HG02884 (cell line): ENCODE measurements at regions not wholly inside any gene's neighbourhood (a gene's known extent, or its start where the extent isn't known, plus 50 kb on each side); places are given as distances from the start of the nearest gene placed in this dataset.
A peak's percentile ranks its signal among the peaks of the same experiment; 100 is the strongest.
"Not testable (repeated sequence)": the region's sequence is repeated elsewhere in the genome, so short reads cannot be mapped to it uniquely, and the experiment has no call there.

Source experiments
- ATAC-seq: cut with Tn5 transposase; IDR thresholded peaks from one replicate; pipeline ENCODE4 v1.9.1; 2021; ENCODE audit warnings: mild to moderate bottlenecking, moderate library complexity; ENCODE audit not compliant: unreplicated experiment

DNA sequence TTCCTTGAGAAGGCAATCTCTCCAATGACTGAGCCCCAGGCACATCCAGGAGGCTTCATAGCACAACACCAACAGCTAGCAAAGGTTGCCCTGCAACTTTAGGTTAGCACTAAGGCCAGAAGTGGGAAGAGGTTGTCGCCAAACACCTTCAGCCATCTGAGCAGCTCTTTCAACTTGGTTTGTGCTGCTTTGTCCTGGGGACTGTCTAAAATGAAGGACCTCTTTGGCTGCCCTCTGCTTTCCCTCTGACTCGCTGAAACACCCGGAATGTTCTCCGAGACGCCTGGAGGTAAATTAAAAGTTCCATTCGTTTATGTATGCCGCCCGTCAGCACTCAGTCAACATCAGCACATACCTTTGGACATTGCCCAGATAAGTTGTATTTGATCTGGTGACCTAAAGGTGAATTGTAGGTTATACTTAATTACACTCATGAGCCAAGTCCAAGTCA lies 121.2 kb upstream of the NR2F2 start:
- no peak for ATAC-seq

DNA sequence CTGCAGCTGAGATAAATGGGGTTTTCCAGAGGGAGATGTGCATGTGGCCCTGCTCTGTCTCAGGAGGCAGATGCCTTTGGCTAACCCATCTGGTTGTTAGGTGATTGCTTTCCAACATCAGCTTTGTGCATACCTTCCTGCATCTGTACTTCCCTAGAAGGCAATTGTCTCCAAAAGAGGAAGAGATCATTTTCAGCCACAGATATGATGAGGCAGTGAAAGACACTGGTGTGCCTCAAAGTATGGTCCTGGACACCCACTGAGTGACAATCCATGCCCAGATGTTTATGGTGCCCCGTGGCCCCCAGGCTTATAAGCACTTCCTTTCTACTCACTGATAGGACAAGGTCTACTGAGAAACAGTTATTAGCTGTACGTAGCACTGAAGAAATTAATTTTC lies 117.5 kb upstream of the NR2F2 start:
- no peak for ATAC-seq

DNA sequence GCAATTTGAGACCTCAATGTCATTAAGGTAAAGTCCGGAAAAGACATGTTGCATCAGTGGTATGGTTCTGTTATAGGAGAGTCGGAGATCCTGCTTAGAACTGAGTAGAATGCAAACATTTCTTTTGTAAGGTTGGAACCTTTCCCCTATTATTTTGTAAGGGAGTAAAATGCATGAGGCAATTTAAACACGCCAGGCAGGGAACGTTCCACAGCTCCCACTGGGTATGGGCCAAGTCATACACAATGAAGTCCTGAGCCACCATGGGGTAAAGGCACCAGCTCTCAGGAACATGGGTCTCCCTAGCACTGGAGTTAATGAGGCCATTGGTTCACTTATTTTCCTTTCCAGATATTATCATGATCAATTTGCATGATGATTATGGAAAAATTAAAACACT lies 116.6 kb upstream of the NR2F2 start:
- no peak for ATAC-seq

DNA sequence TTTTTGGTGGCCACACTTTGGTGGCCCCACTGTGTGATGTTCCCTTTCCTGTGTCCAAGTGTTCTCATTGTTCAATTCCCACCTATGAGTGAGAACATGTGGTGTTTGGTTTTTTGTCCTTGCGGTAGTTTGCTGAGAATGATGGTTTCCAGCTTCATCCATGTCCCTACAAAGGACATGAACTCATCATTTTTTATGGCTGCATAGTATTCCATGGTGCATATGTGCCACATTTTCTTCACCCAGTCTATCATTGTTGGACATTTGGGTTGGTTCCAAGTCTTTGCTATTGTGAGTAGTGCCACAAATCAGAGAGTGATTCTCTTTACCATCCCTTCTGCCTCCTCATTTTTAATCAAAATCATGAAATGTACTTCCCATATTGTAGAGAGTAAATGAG lies 114.0 kb upstream of the NR2F2 start:
- ATAC-seq: not testable (repeated sequence)

DNA sequence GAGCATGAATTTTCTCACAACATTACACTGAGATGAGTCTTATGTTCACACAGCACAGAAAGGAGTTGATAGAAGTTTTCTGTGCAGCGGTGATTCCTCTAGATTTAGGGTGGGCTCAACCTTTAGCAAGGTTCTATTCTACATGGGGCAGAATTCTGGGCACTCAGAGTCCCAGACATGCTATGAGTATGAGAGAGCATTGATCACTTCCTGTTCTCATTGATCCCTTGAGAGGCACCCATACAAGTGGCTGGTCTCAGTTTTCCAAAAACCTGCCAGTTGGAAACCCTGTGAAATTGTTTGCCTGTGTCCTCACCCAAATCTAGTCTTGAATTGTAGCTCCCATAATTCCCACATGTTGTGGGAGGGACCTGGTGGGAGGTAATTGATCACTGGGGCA lies 112.5 kb upstream of the NR2F2 start:
- no peak for ATAC-seq

DNA sequence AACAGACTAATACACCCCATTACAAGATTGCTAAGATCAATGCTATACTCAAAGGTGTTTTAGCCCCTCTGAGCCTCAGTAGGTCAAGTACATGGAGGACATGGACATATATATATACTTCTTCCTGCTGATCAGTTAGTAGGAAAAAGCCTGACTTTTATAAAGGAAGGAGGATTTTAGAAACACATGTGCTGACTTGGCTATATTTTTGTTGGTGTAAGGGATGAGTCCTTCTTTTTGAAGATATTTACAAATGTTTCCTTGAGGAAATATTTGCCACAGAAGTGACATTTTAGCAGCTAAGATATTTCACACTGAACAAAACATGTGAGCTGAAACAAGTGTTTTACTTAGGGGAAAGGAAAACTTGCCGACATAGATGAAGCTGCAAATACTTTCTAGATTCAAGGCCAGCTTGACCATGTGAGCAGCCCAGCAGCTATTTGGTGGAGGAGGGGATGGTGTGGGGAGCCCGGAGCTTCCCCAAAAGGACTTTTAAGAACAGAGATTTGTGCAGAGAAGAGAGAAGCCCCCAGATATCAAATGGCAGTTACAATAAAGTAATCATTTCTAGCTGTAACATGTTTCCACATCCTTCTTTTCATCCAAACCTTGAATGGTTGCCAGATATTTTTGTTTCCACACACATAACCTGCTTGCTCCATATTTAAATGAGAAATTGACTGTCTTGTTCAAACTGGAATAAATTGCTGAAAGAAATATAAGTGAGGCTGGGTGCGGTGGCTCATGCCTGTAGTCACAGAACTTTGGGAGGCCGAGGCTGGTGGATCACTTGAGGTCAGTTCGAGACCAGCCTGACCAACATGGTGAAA lies 111.7 kb upstream of the NR2F2 start:
- ATAC-seq: no peak

DNA sequence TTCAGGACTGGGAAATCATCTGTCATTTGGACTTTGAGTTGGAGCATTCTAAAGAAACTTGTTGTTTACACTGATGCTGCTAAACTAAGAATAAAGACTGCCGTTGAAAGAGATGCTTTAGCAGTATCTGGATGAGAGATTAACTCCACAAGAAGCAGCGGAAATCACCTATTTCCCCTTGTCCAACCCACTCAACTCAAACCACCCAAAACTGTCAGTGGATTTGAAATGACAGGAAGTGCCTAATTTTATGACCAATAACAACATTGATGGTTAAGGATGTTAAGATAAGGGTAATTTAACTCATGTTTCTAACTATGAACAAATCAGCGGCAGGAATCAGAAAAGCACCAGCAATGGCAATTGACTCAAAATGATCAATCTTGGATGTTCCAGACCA lies 110.8 kb upstream of the NR2F2 start:
- no peak for ATAC-seq

DNA sequence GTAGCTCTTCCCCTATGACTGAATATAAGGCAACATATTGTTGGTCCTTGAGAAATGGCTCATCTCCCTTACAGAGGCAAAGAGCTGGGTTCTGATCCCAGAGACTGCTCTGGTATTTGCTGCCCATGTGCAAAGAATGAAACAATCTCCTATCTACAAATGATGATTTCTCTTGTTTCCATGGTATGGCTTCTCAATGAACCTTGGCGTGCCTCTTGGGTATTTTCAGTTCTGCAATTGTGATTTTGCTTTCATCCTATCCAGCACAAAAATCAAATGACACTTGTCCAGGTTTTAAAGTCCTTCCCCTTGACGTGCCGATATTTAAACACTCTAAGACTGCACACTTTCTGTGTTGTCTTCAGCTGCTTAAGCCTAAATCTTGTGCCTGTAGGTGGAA lies 109.8 kb upstream of the NR2F2 start:
- no peak for ATAC-seq

DNA sequence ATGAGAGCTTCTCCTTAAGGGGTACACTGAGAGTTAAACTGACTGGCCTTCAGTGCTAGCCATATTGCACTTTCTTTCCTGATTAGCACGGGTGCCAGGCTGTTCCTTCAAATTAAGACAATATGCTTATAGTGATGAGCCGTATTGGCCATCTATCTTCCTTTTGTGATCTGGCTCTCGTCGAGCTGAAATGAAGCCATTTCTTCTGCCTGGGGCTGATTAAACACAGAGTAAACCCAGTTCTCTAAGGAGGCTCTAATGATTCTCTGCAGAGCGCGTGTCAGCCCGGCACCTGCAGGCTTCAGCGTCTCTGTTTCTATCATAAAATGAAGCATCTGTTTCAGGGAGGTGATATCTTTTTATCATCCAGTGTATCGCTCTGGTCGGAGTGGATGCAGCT lies 107.5 kb upstream of the NR2F2 start:
- ATAC-seq: no peak

DNA sequence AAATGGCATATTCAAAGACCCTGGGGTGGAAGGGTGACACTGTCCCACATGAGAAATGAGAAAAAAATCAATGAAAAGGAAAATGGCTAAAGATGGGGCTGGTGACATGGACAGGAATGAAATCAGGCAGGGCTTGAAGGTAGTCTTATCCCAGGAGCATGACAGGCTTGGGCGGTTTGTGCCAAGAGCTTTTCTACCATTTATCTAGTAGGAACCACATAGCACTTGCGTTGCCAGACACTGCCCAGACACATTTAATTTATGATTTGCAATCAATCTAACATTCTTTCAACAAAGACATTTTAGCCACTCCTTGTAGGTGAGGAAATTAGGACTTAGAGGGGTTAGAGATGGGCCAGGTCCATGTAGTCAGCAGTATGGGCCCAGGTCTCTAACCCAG lies 106.6 kb upstream of the NR2F2 start:
- ATAC-seq: no peak

DNA sequence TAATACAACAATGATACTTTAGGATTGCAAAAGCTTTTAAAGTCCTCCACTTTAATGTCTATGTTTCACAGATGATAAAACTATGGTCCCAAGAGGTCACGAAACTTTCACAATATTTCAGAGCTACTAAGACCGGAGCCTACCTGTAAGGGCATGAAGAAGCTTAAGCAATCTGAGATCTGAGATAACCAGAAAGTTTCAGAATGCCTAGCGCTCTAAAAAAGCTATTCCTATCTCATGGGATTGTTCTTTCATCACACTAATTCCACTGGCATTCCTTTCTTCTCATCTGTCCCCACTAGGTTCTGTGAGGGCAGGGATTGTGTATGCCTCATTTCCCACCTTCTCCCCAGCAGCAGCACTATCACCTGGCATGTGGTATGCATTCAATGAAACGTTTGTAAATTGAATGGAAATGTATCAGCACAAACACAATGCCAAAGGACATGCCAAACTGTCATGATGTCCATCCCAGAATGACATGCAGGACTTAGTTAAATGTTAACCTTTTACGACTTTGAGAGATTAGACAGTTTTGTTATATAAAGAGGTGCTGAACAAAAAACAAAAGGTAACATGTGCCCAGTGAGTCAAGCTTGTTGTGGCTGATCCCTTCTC lies 104.7 kb upstream of the NR2F2 start:
- ATAC-seq: no peak

DNA sequence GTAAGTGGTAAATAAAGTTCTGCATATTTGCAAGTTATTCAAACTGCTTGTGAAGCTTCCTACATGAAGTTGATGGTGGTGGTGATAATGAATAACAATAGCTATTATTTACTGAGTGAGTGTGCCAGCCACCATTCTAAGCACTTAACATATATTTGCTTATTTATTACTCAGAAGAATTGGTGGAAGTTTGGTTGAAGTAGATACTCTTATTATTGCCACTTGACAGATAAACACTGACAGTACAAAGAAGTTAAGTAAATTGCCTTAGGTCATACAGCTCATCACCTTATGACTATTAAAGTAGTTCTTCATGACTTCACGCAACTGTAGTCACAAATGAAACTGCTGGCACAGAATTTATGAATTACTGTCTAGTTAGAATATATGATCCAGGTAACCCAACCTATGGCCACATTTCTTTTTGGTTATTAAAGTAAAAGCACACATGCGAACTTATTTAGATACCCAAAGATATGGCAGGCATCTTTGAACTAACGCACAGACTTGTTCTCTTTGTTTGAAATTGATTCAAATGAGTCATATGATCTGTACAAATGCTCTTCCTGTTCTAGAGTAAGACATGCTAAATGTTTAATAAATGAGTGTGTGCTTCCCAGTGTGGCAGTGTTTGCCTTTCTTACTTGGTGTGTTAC lies 99.8 kb upstream of the NR2F2 start:
- no peak for ATAC-seq

DNA sequence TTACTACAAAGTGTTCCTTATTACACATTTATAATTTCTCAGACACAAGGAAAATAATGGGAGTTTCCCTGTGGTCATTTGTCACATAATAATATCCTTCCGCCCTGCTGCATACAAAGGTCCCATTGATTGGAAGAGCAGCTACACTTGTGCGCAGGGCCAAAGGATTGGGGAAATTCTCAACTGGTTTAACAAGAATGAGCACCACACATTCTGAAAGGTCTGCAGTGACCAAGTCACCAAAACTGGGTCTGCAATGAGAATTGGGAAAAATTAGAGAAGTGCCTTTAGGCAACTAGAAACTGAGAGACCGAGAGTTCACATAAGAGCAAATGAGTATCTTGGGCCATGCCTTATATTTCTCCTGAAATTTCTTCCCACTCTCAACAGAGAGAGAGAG lies 98.2 kb upstream of the NR2F2 start:
- ATAC-seq: no peak

DNA sequence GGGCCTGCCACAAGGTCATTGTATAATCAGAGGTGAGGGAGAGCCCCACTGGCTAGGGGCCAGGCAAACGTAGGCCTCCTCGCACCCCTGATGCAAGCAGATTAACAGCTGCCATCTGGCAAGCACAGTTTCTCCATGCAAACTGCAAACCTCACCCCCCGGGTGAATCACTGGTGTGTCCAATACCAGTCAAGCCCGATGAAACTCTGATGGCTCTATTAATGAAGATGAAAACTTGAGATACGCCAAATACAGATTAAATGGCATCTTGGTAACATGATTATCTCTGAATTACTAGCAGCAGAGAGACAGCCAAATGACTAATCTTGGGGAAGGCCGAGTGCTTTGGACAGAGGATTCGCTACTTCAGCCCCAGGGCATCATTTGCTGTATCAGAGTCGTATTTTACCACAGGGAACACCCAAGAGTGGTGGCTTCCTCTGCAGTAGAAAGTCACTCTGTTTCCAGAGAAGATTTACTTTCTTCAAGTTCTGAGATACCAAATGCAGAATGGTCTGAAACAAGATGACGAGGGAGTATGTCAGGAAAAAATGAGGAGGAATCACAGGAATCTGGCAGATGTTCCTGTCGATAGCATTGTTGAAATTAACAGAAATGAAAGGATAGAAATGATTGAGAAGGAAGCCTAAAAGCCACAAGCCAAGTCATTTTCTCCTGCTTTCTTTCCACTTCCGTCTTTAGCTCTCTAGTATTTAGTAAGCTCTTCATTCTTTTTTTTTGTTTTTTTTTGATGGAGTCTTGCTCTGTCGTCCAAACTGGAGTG lies 96.2 kb upstream of the NR2F2 start:
- ATAC-seq: peak; percentile 69

DNA sequence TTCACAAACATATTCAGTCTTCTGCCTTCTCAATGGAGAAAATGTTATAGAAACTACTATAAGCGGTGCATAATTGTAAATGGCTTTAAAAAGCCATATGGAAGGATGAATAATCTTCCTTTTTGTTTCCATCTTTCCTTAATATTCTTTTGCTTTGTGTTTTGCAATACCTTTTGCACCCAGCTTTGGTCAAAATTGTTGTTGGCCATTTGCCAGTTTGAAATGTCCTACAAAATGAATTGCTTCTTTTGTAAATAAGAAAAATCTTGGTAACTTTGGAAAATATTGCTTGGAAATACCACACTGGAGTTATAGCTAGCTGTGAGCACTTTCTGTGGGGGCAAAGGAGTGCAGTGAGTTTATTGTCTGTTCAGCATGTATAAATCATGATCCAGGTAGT lies 93.5 kb upstream of the NR2F2 start:
- ATAC-seq: no peak

DNA sequence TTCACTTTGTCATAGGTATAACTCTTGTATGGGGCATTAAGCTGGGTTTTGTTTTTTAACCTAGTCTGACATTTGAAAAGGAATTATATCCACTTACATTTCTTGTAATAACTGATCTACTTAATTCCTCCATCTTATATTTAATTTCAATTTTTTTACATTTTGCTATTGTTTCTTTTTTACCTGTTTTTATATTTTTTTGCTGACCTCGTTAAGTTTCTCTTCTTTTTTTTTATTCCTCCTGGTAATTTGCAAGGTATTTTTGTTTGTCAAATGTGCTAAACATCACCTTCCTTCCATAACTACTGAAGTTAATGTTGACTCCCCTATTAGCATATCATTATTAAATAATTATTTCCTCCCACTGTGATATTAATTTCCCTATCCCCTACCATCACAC lies 87.7 kb upstream of the NR2F2 start:
- ATAC-seq: no peak

DNA sequence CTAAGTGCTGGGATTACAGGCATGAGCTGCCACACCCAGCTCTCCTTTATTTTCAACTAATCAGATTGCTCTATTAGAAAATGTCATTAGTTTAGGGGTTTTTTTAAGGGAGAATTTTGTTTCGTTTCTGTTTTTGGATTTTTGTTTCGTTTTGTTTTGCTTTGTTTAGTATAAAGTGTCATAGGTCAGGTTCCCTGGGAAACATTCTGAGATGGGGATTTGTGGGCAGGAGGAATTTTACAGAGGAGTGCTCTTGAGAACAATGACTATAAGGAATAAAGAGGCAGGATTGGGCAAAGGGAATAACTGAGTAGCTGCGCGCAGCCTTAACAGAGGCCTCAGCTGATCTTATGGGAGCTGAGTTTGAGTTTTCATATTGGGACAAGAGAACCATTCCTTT lies 86.8 kb upstream of the NR2F2 start:
- no peak for ATAC-seq

DNA sequence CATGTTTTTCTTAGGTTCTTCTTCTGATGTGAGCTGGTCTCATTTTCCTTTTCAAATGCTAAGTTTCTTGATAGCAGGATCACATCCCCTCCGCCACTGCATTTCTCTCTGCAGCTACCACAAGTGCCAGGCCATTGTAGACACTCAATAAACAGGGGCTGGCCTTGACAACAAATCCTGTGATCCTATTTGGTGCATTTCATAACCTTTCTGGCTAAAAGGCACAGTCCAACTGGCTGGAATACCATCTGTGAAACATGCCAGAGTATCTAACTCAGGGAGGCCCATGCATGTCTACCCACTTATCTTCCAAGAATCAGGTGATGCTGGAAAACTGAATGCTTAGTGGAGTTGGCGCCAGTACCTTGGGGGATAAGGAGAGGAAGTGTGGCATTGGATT lies 85.2 kb upstream of the NR2F2 start:
- no peak for ATAC-seq

DNA sequence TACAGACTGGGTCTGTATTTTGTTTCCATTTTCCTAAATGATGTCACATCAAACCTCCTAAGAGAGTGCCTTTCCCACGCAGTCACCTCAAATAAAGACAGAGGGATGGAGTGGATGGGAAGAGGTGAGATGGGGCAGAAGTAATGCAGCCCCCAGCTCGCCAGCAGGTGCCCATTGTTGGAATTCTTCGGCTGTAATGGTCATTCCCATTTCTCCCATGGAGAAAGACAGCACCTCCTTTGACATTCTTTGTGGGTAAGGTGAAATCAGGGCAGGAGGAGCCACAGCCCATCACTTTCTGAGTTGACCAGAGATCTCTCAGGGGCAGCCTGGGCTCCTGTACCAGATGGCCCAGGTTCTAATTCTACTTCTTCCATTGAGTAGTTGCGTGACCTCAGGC lies 84.4 kb upstream of the NR2F2 start:
- no peak for ATAC-seq

DNA sequence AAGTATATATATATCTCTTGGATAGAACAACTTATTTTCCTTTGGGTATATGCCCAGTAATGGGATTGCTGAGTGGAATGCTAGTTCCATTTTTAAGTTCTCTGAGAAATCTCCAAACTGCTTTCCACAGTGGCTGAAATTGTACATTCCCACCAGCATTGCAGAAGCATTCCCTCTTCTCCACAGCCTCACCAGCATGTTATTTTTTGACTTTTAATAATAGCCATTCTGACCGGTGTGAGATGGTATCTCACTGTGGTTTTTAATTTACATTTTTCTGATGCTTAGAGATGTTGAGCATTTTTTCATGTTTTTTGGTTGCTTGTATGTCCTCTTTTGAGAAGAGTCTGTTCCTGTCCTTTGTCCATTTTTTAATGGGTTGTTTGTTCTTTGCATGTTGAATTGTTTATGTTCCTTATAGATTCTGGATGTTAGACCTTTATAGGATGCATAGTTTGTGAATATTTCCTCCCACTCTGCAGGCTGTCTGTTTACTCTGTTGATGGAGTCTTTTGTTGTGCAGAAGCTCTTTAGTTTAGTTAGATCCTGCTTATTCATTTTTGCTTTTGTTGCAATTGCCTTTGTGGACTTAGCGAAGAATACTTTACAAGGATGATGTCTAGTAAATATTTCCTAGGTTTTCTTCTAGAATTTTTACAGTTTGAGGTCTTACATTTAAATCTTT lies 82.7 kb upstream of the NR2F2 start:
- no peak for ATAC-seq

DNA sequence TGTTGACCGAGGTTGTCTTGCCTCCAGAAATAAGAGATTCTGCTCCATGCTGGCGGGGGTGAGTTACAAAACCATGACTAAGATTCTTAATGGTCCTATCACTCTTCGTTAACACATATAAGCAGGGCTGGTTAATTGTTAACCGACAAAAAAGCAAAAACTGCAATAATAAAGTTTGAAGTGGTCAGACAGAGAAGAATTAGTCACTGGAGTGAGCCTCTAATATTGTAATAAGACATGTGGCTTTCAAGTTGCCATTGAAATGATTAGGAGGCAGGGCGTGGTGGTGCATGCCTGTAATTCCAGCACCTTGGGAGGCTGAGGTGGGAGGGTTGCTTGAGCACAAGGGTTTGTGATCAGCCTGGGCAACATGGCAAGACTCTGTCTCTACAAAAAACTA lies 78.4 kb upstream of the NR2F2 start:
- no peak for ATAC-seq
